ENCODE measurements at regions not wholly inside any gene's neighbourhood (a gene's known extent, or its start where the extent isn't known, plus 50 kb on each side); places are given as distances from the start of the nearest gene placed in this dataset.
A peak's percentile ranks its signal among the peaks of the same experiment; 100 is the strongest.

- DNase-seq (ENCODE audit: low read depth, low spot score) = no peak
- in situ Hi-C loops (cut with HindIII; ENCODE audit: low sequenced_read_pairs) = no loop called here
- no peak overlapping the region for H3K4me3 ChIP-seq (ENCODE audit: low read depth, low read length)
- no peak for TF ChIP-seq CTCF (IDR thresholded peaks at IDR 0.05; ENCODE audit: low read depth, low read length)
These were observed 2266.4 kb upstream of the TENM3 start for GRCh38 chr4:179976777-179977176.

GRCh38 chr4:179977378-179977777 is 2265.8 kb upstream of the TENM3 start:
- in situ Hi-C loops (cut with HindIII; ENCODE audit: low sequenced_read_pairs) = no loop called here
- no peak for DNase-seq (ENCODE audit: low read depth, low spot score)
- H3K4me3 ChIP-seq (ENCODE audit: low read depth, low read length) = no peak overlapping the region
- TF ChIP-seq CTCF (IDR thresholded peaks at IDR 0.05; ENCODE audit: low read depth, low read length) = no peak

- DNase-seq (ENCODE audit: low read depth, low spot score) = no peak
- in situ Hi-C loops (cut with HindIII; ENCODE audit: low sequenced_read_pairs) = no loop called here
- H3K4me3 ChIP-seq (ENCODE audit: low read depth, low read length) = no peak overlapping the region
- TF ChIP-seq CTCF (IDR thresholded peaks at IDR 0.05; ENCODE audit: low read depth, low read length) = no peak
These were observed 2262.0 kb upstream of the TENM3 start for GRCh38 chr4:179981161-179981560.

GRCh38 chr4:179989975-179990374 is 2253.2 kb upstream of the TENM3 start:
- no peak for TF ChIP-seq CTCF (IDR thresholded peaks at IDR 0.05; ENCODE audit: low read depth, low read length)
- no peak overlapping the region for H3K4me3 ChIP-seq (ENCODE audit: low read depth, low read length)
- no peak for DNase-seq (ENCODE audit: low read depth, low spot score)
- in situ Hi-C loops (cut with HindIII; ENCODE audit: low sequenced_read_pairs) = no loop called here

GRCh38 chr4:180009316-180009715 is 2233.9 kb upstream of the TENM3 start:
- in situ Hi-C loops (cut with HindIII; ENCODE audit: low sequenced_read_pairs) = no loop called here
- no peak for TF ChIP-seq CTCF (IDR thresholded peaks at IDR 0.05; ENCODE audit: low read depth, low read length)
- no peak for DNase-seq (ENCODE audit: low read depth, low spot score)

GRCh38 chr4:180028682-180029081 is 2214.5 kb upstream of the TENM3 start:
- no peak overlapping the region for H3K4me3 ChIP-seq (ENCODE audit: low read depth, low read length)
- TF ChIP-seq CTCF (IDR thresholded peaks at IDR 0.05; ENCODE audit: low read depth, low read length) = peak; percentile 38
- DNase-seq (ENCODE audit: low read depth, low spot score) = peak; percentile 26
- in situ Hi-C loops (cut with HindIII; ENCODE audit: low sequenced_read_pairs) = no loop called here

More at GRCh38 chr4:180009316-180009715, 2233.9 kb upstream of the TENM3 start:
- H3K4me3 ChIP-seq (ENCODE audit: low read depth, low read length) = no peak overlapping the region

- no peak overlapping the region for H3K4me3 ChIP-seq (ENCODE audit: low read depth, low read length)
- in situ Hi-C loops (cut with HindIII; ENCODE audit: low sequenced_read_pairs) = no loop called here
- DNase-seq (ENCODE audit: low read depth, low spot score) = no peak
- TF ChIP-seq CTCF (IDR thresholded peaks at IDR 0.05; ENCODE audit: low read depth, low read length) = no peak
These were observed 2211.9 kb upstream of the TENM3 start for GRCh38 chr4:180031330-180031729.

Measured in astrocyte of the spinal cord (primary cell).